ENCODE measurements at regions not wholly inside any gene's neighbourhood (a gene's known extent, or its start where the extent isn't known, plus 50 kb on each side); places are given as distances from the start of the nearest gene placed in this dataset.

DNA sequence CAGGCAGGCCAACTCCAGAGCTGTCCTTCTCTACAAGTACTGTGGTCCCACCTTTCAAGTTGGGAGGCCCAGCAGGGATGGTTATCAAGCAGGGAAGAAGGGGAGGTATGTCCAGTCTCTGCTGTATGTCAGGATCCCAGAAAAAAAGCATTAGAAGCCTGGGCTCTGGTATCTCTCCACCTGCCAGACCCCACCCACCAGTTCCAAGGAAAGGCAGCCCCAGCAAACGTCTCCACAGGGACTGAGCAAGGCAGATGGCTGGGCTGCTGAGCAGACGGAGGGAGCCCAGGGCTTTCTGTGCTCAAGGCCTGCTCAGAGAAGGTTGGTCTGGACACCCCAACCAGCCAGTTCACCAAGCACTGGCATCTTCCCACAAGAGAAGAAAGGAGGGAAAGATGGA is 287.8 kb downstream of the XXYLT1 start:
- TF ChIP-seq EZH2 (IDR thresholded peaks at IDR 0.05) (no peak), CTCF (IDR thresholded peaks at IDR 0.05) (no peak)
